Breast epithelium (tissue), 4 donors: ENCODE measurements at regions not wholly inside any gene's neighbourhood (a gene's known extent, or its start where the extent isn't known, plus 50 kb on each side); places are given as distances from the start of the nearest gene placed in this dataset.

Experiments
- DNase-seq, 2 donors: peaks; one replicate each; pipeline ENCODE4 v3.0.0-alpha.2; 2019; ENCODE audit warnings: low spot score in 2 of 2
- H3K27ac ChIP-seq, 2 donors: fragments of 200-600 bp; sonication (generic) in 1 of 2; one replicate each; pipeline ENCODE4 v1.5.1; 2016 to 2019; ENCODE audit warnings: mild to moderate bottlenecking in 1 of 2
- H3K27me3 ChIP-seq, 2 donors: fragments of 200-600 bp; sonication (generic) in 1 of 2; one replicate each; pipeline versions ENCODE4 v1.5.1 to v1.6.0; 2017 to 2019; ENCODE audit warnings: control low read depth in 1 of 2, mild to moderate bottlenecking in 1 of 2
- H3K36me3 ChIP-seq: fragments of 200-600 bp; one replicate; pipeline ENCODE4 v1.5.1; 2019
- H3K4me1 ChIP-seq, 2 donors: fragments of 200-600 bp; sonication (generic); one replicate each; pipeline ENCODE4 v1.5.1; 2016 to 2019; ENCODE audit warnings: control low read depth in 1 of 2
- H3K4me3 ChIP-seq, 3 donors: fragments of 200-600 bp; sonication (generic); 1 replicate in 2 of 3; 2 replicates in 1 of 3; pipeline ENCODE4 v1.5.1; 2016 to 2019; ENCODE audit warnings: mild to moderate bottlenecking in 3 of 3, moderate library complexity in 2 of 3
- H3K9me3 ChIP-seq, 2 donors: fragments of 200-600 bp; sonication (generic) in 1 of 2; one replicate each; pipeline ENCODE4 v1.5.1; 2016 to 2019; ENCODE audit warnings: control low read depth in 1 of 2
- CTCF ChIP-seq, 3 donors: fragments of 450-650 bp; IDR thresholded peaks; one replicate each; pipeline ENCODE4 v1.5.1; 2016 to 2017; ENCODE audit warnings: antibody characterized with exemption in 3 of 3, mild to moderate bottlenecking in 3 of 3, moderate library complexity in 3 of 3
- POLR2A ChIP-seq: fragments of 450-650 bp; IDR thresholded peaks from one replicate; pipeline ENCODE4 v1.6.1; 2016; ENCODE audit warnings: antibody characterized with exemption, mild to moderate bottlenecking, moderate library complexity
- POLR2AphosphoS5 ChIP-seq, 3 donors: sonication (generic); formaldehyde crosslinking; IDR thresholded peaks; one replicate each; pipeline ENCODE4 v1.6.1; 2017; ENCODE audit warnings: antibody characterized with exemption in 3 of 3
- intact Hi-C: fragments of 100-400 bp; cut with DNase I; formaldehyde crosslinking; loops from one replicate; pipeline ENCODE4 v1.15.1; 2023; ENCODE audit warnings: low total_unique reads

- DNase-seq: no peak
- Histone ChIP-seq H3K27me3 (no peaks in the 10 kb centered on the region), H3K27ac (no peak overlapping the region), H3K4me3 (no peak overlapping the region), H3K36me3 (no peaks in the 10 kb centered on the region), H3K9me3 (no peaks in the 10 kb centered on the region), H3K4me1 (no peaks in the 10 kb centered on the region)
- no peak for TF ChIP-seq POLR2AphosphoS5 (IDR thresholded peaks at IDR 0.05)
- TF ChIP-seq CTCF (IDR thresholded peaks at IDR 0.05): no peak
- intact Hi-C loops: no loop called here
Observed at GRCh38 chr5:104739503-104739902, 1176.9 kb upstream of the NUDT12 start.

- Histone ChIP-seq H3K9me3 (no peaks in the 10 kb centered on the region), H3K27me3 (no peaks in the 10 kb centered on the region), H3K36me3 (no peaks in the 10 kb centered on the region), H3K27ac (no peak overlapping the region), H3K4me1 (no peaks in the 10 kb centered on the region), H3K4me3 (no peak overlapping the region)
- DNase-seq: no peak
- TF ChIP-seq POLR2A (no peak), CTCF (IDR thresholded peaks at IDR 0.05) (no peak), POLR2AphosphoS5 (IDR thresholded peaks at IDR 0.05) (no peak)
- intact Hi-C loops: no loop called here
Observed at GRCh38 chr5:104736073-104736472, 1173.5 kb upstream of the NUDT12 start.

- Histone ChIP-seq H3K27ac (no peak overlapping the region), H3K9me3 (no peaks in the 10 kb centered on the region), H3K27me3 (no peaks in the 10 kb centered on the region), H3K36me3 (no peaks in the 10 kb centered on the region), H3K4me3 (no peak overlapping the region), H3K4me1 (no peaks in the 10 kb centered on the region)
- TF ChIP-seq CTCF (IDR thresholded peaks at IDR 0.05) (no peak), POLR2AphosphoS5 (IDR thresholded peaks at IDR 0.05) (no peak), POLR2A (no peak)
- DNase-seq: no peak
- intact Hi-C loops: no loop called here
Observed at GRCh38 chr5:104734046-104734445, 1171.5 kb upstream of the NUDT12 start.

- intact Hi-C loops: no loop called here
- no peak overlapping the region for H3K27ac ChIP-seq
- DNase-seq: no peak
- H3K4me1 ChIP-seq: no peaks in the 10 kb centered on the region
- H3K27me3 ChIP-seq: no peaks in the 10 kb centered on the region
- TF ChIP-seq POLR2A (no peak), CTCF (IDR thresholded peaks at IDR 0.05) (no peak), POLR2AphosphoS5 (IDR thresholded peaks at IDR 0.05) (no peak)
- H3K4me3 ChIP-seq: no peak overlapping the region
- no peaks in the 10 kb centered on the region for H3K36me3 ChIP-seq
- no peaks in the 10 kb centered on the region for H3K9me3 ChIP-seq
Observed at GRCh38 chr5:104733063-104733669, 1170.6 kb upstream of the NUDT12 start.

- Histone ChIP-seq H3K27me3 (no peaks in the 10 kb centered on the region), H3K27ac (no peak overlapping the region), H3K36me3 (no peaks in the 10 kb centered on the region), H3K4me3 (no peak overlapping the region), H3K9me3 (no peaks in the 10 kb centered on the region), H3K4me1 (no peaks in the 10 kb centered on the region)
- no peak for DNase-seq
- intact Hi-C loops: no loop called here
- no peak for TF ChIP-seq POLR2AphosphoS5 (IDR thresholded peaks at IDR 0.05)
- no peak for TF ChIP-seq CTCF (IDR thresholded peaks at IDR 0.05)
- no peak for TF ChIP-seq POLR2A
Observed at GRCh38 chr5:104731331-104731730, 1168.7 kb upstream of the NUDT12 start.
